ENCODE measurements at regions not wholly inside any gene's neighbourhood (a gene's known extent, or its start where the extent isn't known, plus 50 kb on each side); places are given as distances from the start of the nearest gene placed in this dataset.

- Histone ChIP-seq H3K36me3 (ENCODE audit: insufficient read depth, low read length) (no peaks in the 10 kb centered on the region), H3K79me2 (ENCODE audit: insufficient read depth, low read length) (no peaks in the 10 kb centered on the region), H4K20me1 (ENCODE audit: insufficient read depth, low read length) (no peaks in the 10 kb centered on the region), H3K27ac (ENCODE audit: low read depth, low read length) (no peak overlapping the region), H3K4me1 (ENCODE audit: insufficient read depth, low read length) (no peaks in the 10 kb centered on the region), H3K4me3 (ENCODE audit: insufficient read depth, low read length) (no peak overlapping the region), H2AFZ (ENCODE audit: low read length) (no peak overlapping the region), H3K27me3 (ENCODE audit: insufficient read depth, low read length) (no peaks in the 10 kb centered on the region), H3K4me2 (ENCODE audit: insufficient read depth, low read length) (no peak overlapping the region), H3K9me3 (ENCODE audit: low read depth, low read length) (no peaks in the 10 kb centered on the region)
- TF ChIP-seq CTCF (IDR thresholded peaks at IDR 0.05; ENCODE audit: extremely low read depth, low read depth, low read length) = no peak
- no peak for DNase-seq (ENCODE audit: insufficient read length, low spot score, missing footprints)
Measured at GRCh38 chr17:6299275-6299674, 135.6 kb downstream of the AIPL1 start.

- no peaks in the 10 kb centered on the region for H3K4me1 ChIP-seq (ENCODE audit: insufficient read depth, low read length)
- no peak overlapping the region for H3K4me3 ChIP-seq (ENCODE audit: insufficient read depth, low read length)
- no peak for DNase-seq (ENCODE audit: insufficient read length, low spot score, missing footprints)
- no peaks in the 10 kb centered on the region for H3K27me3 ChIP-seq (ENCODE audit: insufficient read depth, low read length)
- no peak overlapping the region for H2AFZ ChIP-seq (ENCODE audit: low read length)
- no peaks in the 10 kb centered on the region for H3K79me2 ChIP-seq (ENCODE audit: insufficient read depth, low read length)
- H3K36me3 ChIP-seq (ENCODE audit: insufficient read depth, low read length) = no peaks in the 10 kb centered on the region
- no peak overlapping the region for H3K27ac ChIP-seq (ENCODE audit: low read depth, low read length)
- H4K20me1 ChIP-seq (ENCODE audit: insufficient read depth, low read length) = no peaks in the 10 kb centered on the region
- H3K9me3 ChIP-seq (ENCODE audit: low read depth, low read length) = no peaks in the 10 kb centered on the region
- no peak for TF ChIP-seq CTCF (IDR thresholded peaks at IDR 0.05; ENCODE audit: extremely low read depth, low read depth, low read length)
- H3K4me2 ChIP-seq (ENCODE audit: insufficient read depth, low read length) = no peak overlapping the region
Measured at GRCh38 chr17:6297960-6298359, 137.0 kb downstream of the AIPL1 start.

- Histone ChIP-seq H3K27ac (ENCODE audit: low read depth, low read length) (no peak overlapping the region), H4K20me1 (ENCODE audit: insufficient read depth, low read length) (no peaks in the 10 kb centered on the region), H2AFZ (ENCODE audit: low read length) (no peak overlapping the region), H3K79me2 (ENCODE audit: insufficient read depth, low read length) (no peaks in the 10 kb centered on the region), H3K4me3 (ENCODE audit: insufficient read depth, low read length) (no peak overlapping the region), H3K4me2 (ENCODE audit: insufficient read depth, low read length) (no peak overlapping the region), H3K4me1 (ENCODE audit: insufficient read depth, low read length) (no peaks in the 10 kb centered on the region), H3K36me3 (ENCODE audit: insufficient read depth, low read length) (no peaks in the 10 kb centered on the region), H3K27me3 (ENCODE audit: insufficient read depth, low read length) (no peaks in the 10 kb centered on the region), H3K9me3 (ENCODE audit: low read depth, low read length) (no peaks in the 10 kb centered on the region)
- TF ChIP-seq CTCF (IDR thresholded peaks at IDR 0.05; ENCODE audit: extremely low read depth, low read depth, low read length) = no peak
- DNase-seq (ENCODE audit: insufficient read length, low spot score, missing footprints) = no peak
Measured at GRCh38 chr17:6297119-6297518, 137.8 kb downstream of the AIPL1 start.

GRCh38 chr17:6290488-6291196 lies 144.3 kb downstream of the AIPL1 start:
- TF ChIP-seq CTCF (IDR thresholded peaks at IDR 0.05; ENCODE audit: extremely low read depth, low read depth, low read length) = no peak
- Histone ChIP-seq H2AFZ (ENCODE audit: low read length) (no peak overlapping the region), H4K20me1 (ENCODE audit: insufficient read depth, low read length) (no peaks in the 10 kb centered on the region), H3K9me3 (ENCODE audit: low read depth, low read length) (no peaks in the 10 kb centered on the region), H3K4me3 (ENCODE audit: insufficient read depth, low read length) (no peak overlapping the region), H3K79me2 (ENCODE audit: insufficient read depth, low read length) (no peaks in the 10 kb centered on the region), H3K27me3 (ENCODE audit: insufficient read depth, low read length) (peaks cover 2% of the 10 kb centered on the region), H3K36me3 (ENCODE audit: insufficient read depth, low read length) (no peaks in the 10 kb centered on the region), H3K4me2 (ENCODE audit: insufficient read depth, low read length) (no peak overlapping the region), H3K4me1 (ENCODE audit: insufficient read depth, low read length) (no peaks in the 10 kb centered on the region), H3K27ac (ENCODE audit: low read depth, low read length) (no peak overlapping the region)
- DNase-seq (ENCODE audit: insufficient read length, low spot score, missing footprints) = peak; percentile 38

All from osteoblast (primary cell).